ENCODE measurements at regions not wholly inside any gene's neighbourhood (a gene's known extent, or its start where the extent isn't known, plus 50 kb on each side); places are given as distances from the start of the nearest gene placed in this dataset.
"Not testable (repeated sequence)": the region's sequence is repeated elsewhere in the genome, so short reads cannot be mapped to it uniquely, and the experiment has no call there.

GRCh38 chr12:131557078-131557709 is 153.7 kb upstream of the SFSWAP start:
- no peak for TF ChIP-seq POLR2A (IDR thresholded peaks at IDR 0.05)
- TF ChIP-seq CTCF (IDR thresholded peaks at IDR 0.05), result no peak
- H3K4me3 ChIP-seq (ENCODE audit: low read depth, poor library complexity, severe bottlenecking), result no peak overlapping the region
- DNase-seq (ENCODE audit: low spot score in 2 of 2), result no peak
- 84 to 88% methylated on average over 18 of the region's 18 CpGs for WGBS, 2 donors
- intact Hi-C loops (cut with DNase I; ENCODE audit: low total_unique reads), result no loop called here

- 70 to 82% methylated on average over 14 to 17 of the region's 17 CpGs for WGBS, 2 donors
Observed at GRCh38 chr12:131559517-131560516, 151.1 kb upstream of the SFSWAP start.

GRCh38 chr12:131561051-131561450 is 149.8 kb upstream of the SFSWAP start:
- 70 to 72% methylated on average over 5 of the region's 5 CpGs for WGBS, 2 donors
- intact Hi-C loops (cut with DNase I; ENCODE audit: low total_unique reads), result no loop called here
- no peak overlapping the region for H3K4me3 ChIP-seq (ENCODE audit: low read depth, poor library complexity, severe bottlenecking)
- DNase-seq (ENCODE audit: low spot score in 2 of 2), result no peak
- no peak for TF ChIP-seq POLR2A (IDR thresholded peaks at IDR 0.05)
- no peak for TF ChIP-seq CTCF (IDR thresholded peaks at IDR 0.05)

More at GRCh38 chr12:131559517-131560516, 151.1 kb upstream of the SFSWAP start:
- intact Hi-C loops (cut with DNase I; ENCODE audit: low total_unique reads), result no loop called here
- DNase-seq (ENCODE audit: low spot score in 2 of 2), result no peak
- no peak for TF ChIP-seq CTCF (IDR thresholded peaks at IDR 0.05)
- no peak for TF ChIP-seq POLR2A (IDR thresholded peaks at IDR 0.05)
- no peak overlapping the region for H3K4me3 ChIP-seq (ENCODE audit: low read depth, poor library complexity, severe bottlenecking)

GRCh38 chr12:131561891-131562684 is 148.8 kb upstream of the SFSWAP start:
- TF ChIP-seq CTCF (IDR thresholded peaks at IDR 0.05) (no peak), POLR2A (IDR thresholded peaks at IDR 0.05) (no peak)
- WGBS, 2 donors, result 69 to 71% methylated on average over 9 of the region's 9 CpGs
- H3K4me3 ChIP-seq (ENCODE audit: low read depth, poor library complexity, severe bottlenecking), result no peak overlapping the region
- intact Hi-C loops (cut with DNase I; ENCODE audit: low total_unique reads), result no loop called here
- no peak for DNase-seq (ENCODE audit: low spot score in 2 of 2)

- intact Hi-C loops (cut with DNase I; ENCODE audit: low total_unique reads); DNase-seq (ENCODE audit: low spot score in 2 of 2); H3K4me3 ChIP-seq (ENCODE audit: low read depth, poor library complexity, severe bottlenecking): not testable (repeated sequence)
- 41 to 56% methylated on average over 11 to 12 of the region's 12 CpGs for WGBS, 2 donors
Observed at GRCh38 chr12:131564138-131564727, 146.7 kb upstream of the SFSWAP start.

Measured in lower leg skin (tissue), 4 donors.